Testis (tissue), 2 donors: ENCODE measurements at regions not wholly inside any gene's neighbourhood (a gene's known extent, or its start where the extent isn't known, plus 50 kb on each side); places are given as distances from the start of the nearest gene placed in this dataset.

ENCODE experiments used
- DNase-seq: peaks from one replicate; pipeline ENCODE4 v3.0.0-alpha.2; 2019
- H3K27ac ChIP-seq, 2 donors: fragments of 200-600 bp; sonication (generic); one replicate each; pipeline ENCODE4 v1.5.1; 2019
- H3K27me3 ChIP-seq: fragments of 200-600 bp; sonication (generic); one replicate; pipeline ENCODE4 v1.5.1; 2019
- H3K36me3 ChIP-seq: fragments of 200-600 bp; sonication (generic); one replicate; pipeline ENCODE4 v1.5.1; 2017; ENCODE audit warnings: low read depth; ENCODE audit errors: missing control alignments
- H3K4me1 ChIP-seq: fragments of 200-600 bp; sonication (generic); one replicate; pipeline ENCODE4 v1.5.1; 2019
- H3K4me3 ChIP-seq, 2 donors: fragments of 200-600 bp; sonication (generic); one replicate each; pipeline ENCODE4 v1.5.1; 2017 to 2019
- H3K9me3 ChIP-seq: fragments of 200-600 bp; sonication (generic); one replicate; pipeline ENCODE4 v1.5.1; 2017
- POLR2A ChIP-seq: fragments of 450-650 bp; IDR thresholded peaks from one replicate; pipeline ENCODE4 v1.6.1; 2017; ENCODE audit warnings: antibody characterized with exemption, mild to moderate bottlenecking, moderate library complexity
- WGBS, 2 donors: methylation state at CpG; one replicate each; pipeline ENCODE4 v1.1.5; 2018; 5-methylcytosine and 5-hydroxymethylcytosine counted together
- intact Hi-C: fragments of 100-400 bp; cut with DNase I; formaldehyde crosslinking; loops from one replicate; pipeline ENCODE4 v1.15.1; 2023; ENCODE audit warnings: low total_unique reads
- TF ChIP-seq, protein P1 (sequence below), 3 experiments: fragments of 450-650 bp in 2 of 3; fragments of 200-600 bp in 1 of 3; sonication (generic) in 1 of 3; IDR thresholded peaks; one replicate each; pipeline ENCODE4 v1.5.1; 2016 to 2019; ENCODE audit warnings: antibody characterized with exemption in 3 of 3, mild to moderate bottlenecking in 2 of 3, moderate library complexity in 1 of 3

DNA sequence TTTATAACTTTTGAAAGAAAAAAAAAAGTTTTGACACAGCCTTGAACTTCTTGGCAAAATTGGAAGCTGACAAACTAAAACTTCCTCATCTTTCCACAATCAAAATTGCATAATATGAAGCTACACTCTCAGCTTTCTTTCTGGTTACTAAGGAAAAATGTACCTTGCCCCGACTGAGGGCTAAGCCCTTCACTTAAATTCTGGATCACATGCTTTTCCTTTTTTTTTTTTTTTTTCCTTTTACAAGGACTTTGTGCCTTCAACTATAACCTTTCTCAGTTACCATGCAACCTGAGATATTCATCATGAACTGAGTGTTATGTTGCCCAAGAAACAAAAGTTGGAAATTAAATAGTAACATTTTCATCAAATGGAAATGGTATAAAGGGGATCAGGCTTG lies 188.5 kb upstream of the CARD18 start:
- H3K9me3 ChIP-seq = no peaks in the 10 kb centered on the region
- H3K4me3 ChIP-seq = no peak overlapping the region
- H3K27me3 ChIP-seq = no peaks in the 10 kb centered on the region
- intact Hi-C loops = no loop called here
- no peak for DNase-seq
- H3K36me3 ChIP-seq = no peaks in the 10 kb centered on the region
- no peaks in the 10 kb centered on the region for H3K4me1 ChIP-seq
- H3K27ac ChIP-seq = no peak overlapping the region
- WGBS, 2 donors = 85 to 89% methylated on average over 1 of the region's 1 CpG
- TF ChIP-seq, protein P1, sequence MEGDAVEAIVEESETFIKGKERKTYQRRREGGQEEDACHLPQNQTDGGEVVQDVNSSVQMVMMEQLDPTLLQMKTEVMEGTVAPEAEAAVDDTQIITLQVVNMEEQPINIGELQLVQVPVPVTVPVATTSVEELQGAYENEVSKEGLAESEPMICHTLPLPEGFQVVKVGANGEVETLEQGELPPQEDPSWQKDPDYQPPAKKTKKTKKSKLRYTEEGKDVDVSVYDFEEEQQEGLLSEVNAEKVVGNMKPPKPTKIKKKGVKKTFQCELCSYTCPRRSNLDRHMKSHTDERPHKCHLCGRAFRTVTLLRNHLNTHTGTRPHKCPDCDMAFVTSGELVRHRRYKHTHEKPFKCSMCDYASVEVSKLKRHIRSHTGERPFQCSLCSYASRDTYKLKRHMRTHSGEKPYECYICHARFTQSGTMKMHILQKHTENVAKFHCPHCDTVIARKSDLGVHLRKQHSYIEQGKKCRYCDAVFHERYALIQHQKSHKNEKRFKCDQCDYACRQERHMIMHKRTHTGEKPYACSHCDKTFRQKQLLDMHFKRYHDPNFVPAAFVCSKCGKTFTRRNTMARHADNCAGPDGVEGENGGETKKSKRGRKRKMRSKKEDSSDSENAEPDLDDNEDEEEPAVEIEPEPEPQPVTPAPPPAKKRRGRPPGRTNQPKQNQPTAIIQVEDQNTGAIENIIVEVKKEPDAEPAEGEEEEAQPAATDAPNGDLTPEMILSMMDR (IDR thresholded peaks at IDR 0.05) = no peak
- TF ChIP-seq POLR2A = no peak

DNA sequence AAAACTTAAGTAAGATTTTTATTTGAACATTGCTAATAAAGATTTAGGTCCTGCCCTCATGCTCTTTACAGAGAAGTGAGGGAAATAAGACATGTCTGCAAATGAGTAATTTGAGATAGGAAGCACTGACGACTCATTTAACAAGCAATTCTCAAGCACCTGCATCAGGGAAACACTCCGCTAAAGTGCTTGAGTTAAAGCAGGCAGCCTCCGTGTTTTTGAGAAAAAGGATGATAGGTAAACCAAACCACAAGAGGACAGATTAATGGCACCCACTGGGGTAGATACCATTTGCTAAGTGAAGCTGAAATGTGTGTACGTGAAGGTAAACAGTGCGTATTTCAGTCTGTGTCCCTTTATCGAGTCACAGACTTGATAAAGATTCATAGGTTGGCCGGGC lies 184.6 kb upstream of the CARD18 start:
- 49 to 65% methylated on average over 7 of the region's 7 CpGs for WGBS, 2 donors

DNA sequence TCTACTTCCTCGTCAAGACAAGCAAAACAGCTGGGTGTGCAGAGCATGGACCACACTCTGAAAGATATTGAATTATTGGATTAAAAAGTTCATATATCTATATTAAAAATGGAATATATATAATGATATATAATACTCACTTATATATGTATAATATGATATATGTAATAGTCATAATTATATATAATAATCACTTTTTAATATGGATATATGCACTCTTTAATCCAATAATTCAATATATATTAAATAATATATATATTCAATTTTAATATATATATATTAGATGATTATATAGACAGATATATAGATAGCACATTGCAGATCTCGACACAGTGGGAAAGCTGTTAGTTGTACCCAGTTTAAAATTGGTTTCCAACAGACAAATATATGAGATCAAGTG lies 182.1 kb upstream of the CARD18 start:
- Histone ChIP-seq H3K4me1 (no peaks in the 10 kb centered on the region), H3K4me3 (no peak overlapping the region), H3K27me3 (no peaks in the 10 kb centered on the region), H3K9me3 (no peaks in the 10 kb centered on the region), H3K27ac (no peak overlapping the region), H3K36me3 (no peaks in the 10 kb centered on the region)
- intact Hi-C loops = no loop called here
- TF ChIP-seq, protein P1 (IDR thresholded peaks at IDR 0.05) = no peak
- no peak for TF ChIP-seq POLR2A
- no peak for DNase-seq
- 71 to 88% methylated on average over 2 of the region's 2 CpGs for WGBS, 2 donors

More for the DNA sequence above, 184.6 kb upstream of the CARD18 start:
- Histone ChIP-seq H3K27me3 (no peaks in the 10 kb centered on the region), H3K36me3 (no peaks in the 10 kb centered on the region), H3K9me3 (no peaks in the 10 kb centered on the region), H3K4me3 (no peak overlapping the region), H3K4me1 (no peaks in the 10 kb centered on the region), H3K27ac (no peak overlapping the region)
- no peak for DNase-seq
- TF ChIP-seq, protein P1 (IDR thresholded peaks at IDR 0.05) = no peak
- no peak for TF ChIP-seq POLR2A
- intact Hi-C loops = no loop called here

DNA sequence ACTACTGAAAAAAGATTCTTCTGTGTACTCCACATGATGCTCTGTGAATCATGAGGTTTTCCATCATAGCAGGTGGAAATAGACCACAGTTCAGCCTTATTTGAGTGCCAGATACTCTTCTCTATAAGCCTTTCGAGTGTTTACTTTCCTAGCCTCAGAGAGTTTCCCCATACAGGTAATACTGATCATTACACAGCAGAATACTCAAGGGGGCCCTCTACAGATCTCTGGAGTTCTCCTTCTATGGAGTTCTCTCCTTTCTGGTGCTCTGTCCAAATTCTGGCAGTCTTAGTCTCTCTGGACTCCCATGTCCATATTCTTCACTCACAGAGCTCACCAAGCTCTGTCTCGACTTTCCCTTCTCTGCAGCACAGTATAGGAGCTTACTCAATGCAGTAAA lies 175.7 kb upstream of the CARD18 start:
- H3K4me1 ChIP-seq = no peaks in the 10 kb centered on the region
- no peaks in the 10 kb centered on the region for H3K36me3 ChIP-seq
- H3K4me3 ChIP-seq = no peak overlapping the region
- no peak for DNase-seq
- H3K27ac ChIP-seq = no peak overlapping the region
- WGBS, 2 donors = 78 to 83% methylated on average over 2 of the region's 2 CpGs
- intact Hi-C loops = no loop called here
- no peaks in the 10 kb centered on the region for H3K27me3 ChIP-seq
- H3K9me3 ChIP-seq = no peaks in the 10 kb centered on the region
- TF ChIP-seq POLR2A = no peak
- TF ChIP-seq, protein P1 (IDR thresholded peaks at IDR 0.05) = no peak

DNA sequence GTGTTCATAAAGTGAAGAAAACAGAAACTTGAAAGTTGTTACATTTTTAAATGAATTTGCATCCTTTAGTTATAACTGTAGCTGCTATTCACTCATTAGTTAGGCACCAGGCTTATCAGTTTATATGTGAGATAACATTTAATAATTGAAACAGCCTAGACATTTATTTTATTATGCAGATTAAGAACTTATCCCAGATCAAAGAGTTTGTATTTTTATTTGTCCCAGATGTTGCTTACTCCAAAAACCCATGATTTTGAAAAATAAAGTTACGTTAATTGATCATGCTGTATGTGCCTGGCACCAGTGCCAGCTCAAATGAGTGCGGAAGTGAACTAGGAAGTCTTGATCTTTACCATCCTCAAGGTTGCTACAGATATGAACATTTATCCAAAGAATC lies 172.7 kb upstream of the CARD18 start:
- Histone ChIP-seq H3K27me3 (no peaks in the 10 kb centered on the region), H3K36me3 (no peaks in the 10 kb centered on the region), H3K9me3 (no peaks in the 10 kb centered on the region), H3K4me3 (no peak overlapping the region), H3K27ac (no peak overlapping the region), H3K4me1 (no peaks in the 10 kb centered on the region)
- DNase-seq = no peak
- intact Hi-C loops = no loop called here
- 88 to 92% methylated on average over 2 of the region's 2 CpGs for WGBS, 2 donors
- TF ChIP-seq POLR2A = no peak
- TF ChIP-seq, protein P1 (IDR thresholded peaks at IDR 0.05) = no peak
